Head of caudate nucleus (tissue), 42 donors: ENCODE measurements at regions not wholly inside any gene's neighbourhood (a gene's known extent, or its start where the extent isn't known, plus 50 kb on each side); places are given as distances from the start of the nearest gene placed in this dataset.

Experiments
- DNase-seq, 42 donors: peaks; one replicate each; pipeline versions ENCODE4 v3.0.0 to v3.0.0-alpha.2; 2020 to 2021; ENCODE audit warnings: mixed read lengths in 7 of 42
- intact Hi-C: fragments of 100-400 bp; cut with DNase I; formaldehyde crosslinking; loops from one replicate; pipeline ENCODE4 v1.15.0; 2022

GRCh38 chr9:86837345-86837744, 110.0 kb downstream of the GAS1 start:
- intact Hi-C loops, result no loop called here
- no peak for DNase-seq

- intact Hi-C loops, result no loop called here
- DNase-seq, result no peak
Measured at GRCh38 chr9:86836797-86837196, 110.5 kb downstream of the GAS1 start.

GRCh38 chr9:86836266-86836665, 111.0 kb downstream of the GAS1 start:
- no peak for DNase-seq
- intact Hi-C loops, result no loop called here

- intact Hi-C loops, result no loop called here
- no peak for DNase-seq
Measured at GRCh38 chr9:86830356-86830755, 117.0 kb downstream of the GAS1 start.

GRCh38 chr9:86829496-86830046, 117.7 kb downstream of the GAS1 start:
- intact Hi-C loops, result no loop called here
- no peak for DNase-seq

GRCh38 chr9:86828631-86829030, 118.7 kb downstream of the GAS1 start:
- no peak for DNase-seq
- intact Hi-C loops, result no loop called here

GRCh38 chr9:86827893-86828292, 119.4 kb downstream of the GAS1 start:
- DNase-seq, result no peak
- intact Hi-C loops, result no loop called here

GRCh38 chr9:86825299-86825698, 122.0 kb downstream of the GAS1 start:
- no peak for DNase-seq
- intact Hi-C loops, result no loop called here

- intact Hi-C loops, result no loop called here
- no peak for DNase-seq
Measured at GRCh38 chr9:86822006-86822801, 125.1 kb downstream of the GAS1 start.

GRCh38 chr9:86821006-86821845, 126.1 kb downstream of the GAS1 start:
- intact Hi-C loops, result no loop called here
- DNase-seq, result no peak

GRCh38 chr9:86819552-86819951, 127.8 kb downstream of the GAS1 start:
- intact Hi-C loops, result no loop called here
- DNase-seq, result no peak

GRCh38 chr9:86818636-86819035, 128.7 kb downstream of the GAS1 start:
- intact Hi-C loops, result no loop called here
- DNase-seq, result no peak

- no peak for DNase-seq
- intact Hi-C loops, result no loop called here
Measured at GRCh38 chr9:86816868-86817267, 130.4 kb downstream of the GAS1 start.

- intact Hi-C loops, result no loop called here
- DNase-seq, result no peak
Measured at GRCh38 chr9:86816366-86816765, 130.9 kb downstream of the GAS1 start.

- DNase-seq, result no peak
- intact Hi-C loops, result no loop called here
Measured at GRCh38 chr9:86812616-86813015, 134.7 kb downstream of the GAS1 start.

- peak in 5 of 42 donors; percentile 11 to 61 (median 28) for DNase-seq
- intact Hi-C loops, result no loop called here
Measured at GRCh38 chr9:86809759-86810367, 137.4 kb downstream of the GAS1 start.

- intact Hi-C loops, result no loop called here
- DNase-seq, result no peak
Measured at GRCh38 chr9:86809151-86809550, 138.2 kb downstream of the GAS1 start.

- intact Hi-C loops, result no loop called here
- DNase-seq, result peak in 41 of 42 donors; percentile 4 to 86 (median 57)
Measured at GRCh38 chr9:86807367-86807976, 139.8 kb downstream of the GAS1 start.

GRCh38 chr9:86804011-86804410, 143.3 kb downstream of the GAS1 start:
- no peak for DNase-seq
- intact Hi-C loops, result no loop called here
